HEK293 (cell line): ENCODE measurements at regions not wholly inside any gene's neighbourhood (a gene's known extent, or its start where the extent isn't known, plus 50 kb on each side); places are given as distances from the start of the nearest gene placed in this dataset.
A peak's percentile ranks its signal among the peaks of the same experiment; 100 is the strongest.

Source experiments
- CTCF ChIA-PET: fragments of 350-600 bp; formaldehyde crosslinking; extraction: SDS; loops from one replicate; lab custom pipeline; 2021; ENCODE audit warnings: antibody characterized with exemption; lab: Yijun Ruan, JAX
- POLR2A ChIA-PET: fragments of 300-600 bp; formaldehyde crosslinking; extraction: SDS; loops from one replicate; lab custom pipeline; 2020; ENCODE audit warnings: antibody characterized with exemption, inconsistent platforms; lab: Yijun Ruan, JAX
- H3K27ac ChIP-seq: fragments of 200-500 bp; sonication (Bioruptor generic); 2 replicates; pipeline ENCODE4 v1.5.1; 2014; ENCODE audit warnings: low read depth, low read length, control low read depth, inconsistent platforms; ENCODE audit errors: extremely low read depth
- H3K36me3 ChIP-seq, 2 experiments: fragments of 200-500 bp in 1 of 2; sonication (Bioruptor generic) in 1 of 2; 1 replicate in 1 of 2; 2 replicates in 1 of 2; pipeline ENCODE4 v1.5.1; 2014 to 2017; ENCODE audit warnings: inconsistent platforms in 2 of 2, low read length in 2 of 2; ENCODE audit not compliant: control insufficient read depth in 2 of 2, insufficient read depth in 1 of 2
- H3K4me1 ChIP-seq: fragments of 200-500 bp; sonication (Bioruptor generic); 2 replicates; pipeline ENCODE4 v1.5.1; 2014; ENCODE audit warnings: mild to moderate bottlenecking, low read length, inconsistent platforms; ENCODE audit not compliant: control insufficient read depth, insufficient read depth
- H3K4me3 ChIP-seq: 2 replicates; pipeline ENCODE4 v1.5.1; 2011; ENCODE audit warnings: low read depth, mild to moderate bottlenecking, control low read depth, low read length, moderate library complexity
- H3K9me3 ChIP-seq: fragments of 200-500 bp; sonication (Bioruptor generic); 2 replicates; pipeline ENCODE4 v1.5.1; 2014; ENCODE audit warnings: low read depth, low read length, inconsistent platforms; ENCODE audit not compliant: control insufficient read depth, insufficient read depth
- KLF10 ChIP-seq: fragments of 450-650 bp; IDR thresholded peaks from 2 replicates; pipeline ENCODE4 v1.5.1; 2018; ENCODE audit warnings: missing biosample characterization, mild to moderate bottlenecking, missing genetic modification characterization
- MZF1 ChIP-seq: fragments of 450-650 bp; formaldehyde crosslinking; IDR thresholded peaks from 2 replicates; pipeline ENCODE4 v1.5.1; 2017; ENCODE audit warnings: missing biosample characterization, missing genetic modification characterization, borderline replicate concordance
- SETDB1 ChIP-seq: IDR thresholded peaks from one replicate; pipeline ENCODE4 v1.6.1; 2017; ENCODE audit warnings: mild to moderate bottlenecking, low read length, moderate library complexity, mixed read lengths; ENCODE audit not compliant: insufficient read length
- SP7 ChIP-seq: fragments of 450-650 bp; formaldehyde crosslinking; IDR thresholded peaks from 2 replicates; pipeline ENCODE4 v1.5.1; 2016; ENCODE audit warnings: missing biosample characterization, missing genetic modification characterization
- TRIM28 ChIP-seq: IDR thresholded peaks from 2 replicates; pipeline ENCODE4 v1.6.1; 2011; ENCODE audit warnings: low read length, control low read depth, borderline replicate concordance
- ZEB2 ChIP-seq: fragments of 450-650 bp; formaldehyde crosslinking; IDR thresholded peaks from 2 replicates; pipeline ENCODE4 v1.5.1; 2016; ENCODE audit warnings: missing biosample characterization, missing genetic modification characterization
- ZFP41 ChIP-seq: fragments of 450-650 bp; formaldehyde crosslinking; IDR thresholded peaks from 2 replicates; pipeline ENCODE4 v1.5.1; 2016; ENCODE audit warnings: missing biosample characterization, missing genetic modification characterization, borderline replicate concordance
- ZNF146 ChIP-seq: fragments of 450-650 bp; formaldehyde crosslinking; IDR thresholded peaks from 2 replicates; pipeline ENCODE4 v1.5.1; 2016; ENCODE audit warnings: missing biosample characterization, missing genetic modification characterization
- ZNF2 ChIP-seq: fragments of 450-650 bp; formaldehyde crosslinking; IDR thresholded peaks from 2 replicates; pipeline ENCODE4 v1.5.1; 2016; ENCODE audit warnings: missing biosample characterization, missing genetic modification characterization
- ZNF211 ChIP-seq: fragments of 450-650 bp; formaldehyde crosslinking; IDR thresholded peaks from 2 replicates; pipeline ENCODE4 v1.5.1; 2016; ENCODE audit warnings: low read depth, missing biosample characterization, missing genetic modification characterization
- ZNF324 ChIP-seq: fragments of 450-650 bp; formaldehyde crosslinking; IDR thresholded peaks from 2 replicates; pipeline ENCODE4 v1.5.1; 2016; ENCODE audit warnings: missing biosample characterization, missing genetic modification characterization
- ZNF37A ChIP-seq: fragments of 450-650 bp; IDR thresholded peaks from 2 replicates; pipeline ENCODE4 v1.5.1; 2018; ENCODE audit warnings: missing biosample characterization, missing genetic modification characterization
- ZNF426 ChIP-seq: fragments of 450-650 bp; formaldehyde crosslinking; IDR thresholded peaks from 2 replicates; pipeline ENCODE4 v1.5.1; 2017; ENCODE audit warnings: missing biosample characterization, missing genetic modification characterization, mild to moderate bottlenecking, inconsistent platforms, moderate library complexity
- ZNF544 ChIP-seq: fragments of 450-650 bp; formaldehyde crosslinking; IDR thresholded peaks from 2 replicates; pipeline ENCODE4 v1.5.0; 2017; ENCODE audit warnings: missing biosample characterization, missing genetic modification characterization
- ZNF626 ChIP-seq: fragments of 450-650 bp; sonication (Bioruptor Pico); formaldehyde crosslinking; IDR thresholded peaks from 2 replicates; pipeline ENCODE4 v1.5.1; 2018; ENCODE audit warnings: missing biosample characterization, missing genetic modification characterization, inconsistent platforms
- ZNF664 ChIP-seq: fragments of 450-650 bp; formaldehyde crosslinking; IDR thresholded peaks from 2 replicates; pipeline ENCODE4 v1.5.1; 2016; ENCODE audit warnings: missing biosample characterization, missing genetic modification characterization
- TF ChIP-seq, protein P1 (sequence below): fragments of 450-650 bp; formaldehyde crosslinking; IDR thresholded peaks from 2 replicates; pipeline ENCODE4 v1.5.1; 2016; ENCODE audit warnings: missing biosample characterization, missing genetic modification characterization
- TF ChIP-seq, protein P2 (sequence below): fragments of 450-650 bp; formaldehyde crosslinking; IDR thresholded peaks from 2 replicates; pipeline ENCODE4 v1.5.1; 2016; ENCODE audit warnings: missing biosample characterization, missing genetic modification characterization
- TF ChIP-seq, protein P3 (sequence below): fragments of 450-650 bp; formaldehyde crosslinking; IDR thresholded peaks from 2 replicates; pipeline ENCODE4 v1.5.1; 2016; ENCODE audit warnings: missing biosample characterization, missing genetic modification characterization, low read depth
- TF ChIP-seq, protein P4 (sequence below): fragments of 450-650 bp; formaldehyde crosslinking; IDR thresholded peaks from 2 replicates; pipeline ENCODE4 v1.5.1; 2016; ENCODE audit warnings: missing biosample characterization, missing genetic modification characterization
- TF ChIP-seq, protein P5 (sequence below): fragments of 450-650 bp; formaldehyde crosslinking; IDR thresholded peaks from 2 replicates; pipeline ENCODE4 v1.5.1; 2017; ENCODE audit warnings: missing biosample characterization, missing genetic modification characterization

DNA sequence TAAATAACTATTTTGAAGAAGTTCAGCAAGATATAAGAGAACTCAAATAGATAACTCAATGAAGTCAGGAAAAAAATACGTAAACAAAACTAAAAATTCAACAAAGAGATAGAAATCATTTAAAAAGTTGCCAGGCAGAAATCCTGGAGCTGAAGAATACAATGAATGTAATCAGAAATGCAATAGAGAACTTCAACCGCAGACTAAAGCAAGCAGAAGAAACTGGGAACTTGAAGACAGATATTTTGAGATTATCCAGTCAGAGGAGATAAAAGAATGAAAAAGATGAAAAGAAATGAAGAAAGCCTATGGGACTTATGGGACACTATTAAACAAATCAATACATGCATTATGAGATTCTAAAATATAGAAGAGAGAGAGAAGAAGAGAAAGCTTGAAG, 129.1 kb upstream of the LPAR1 start:
- POLR2A ChIA-PET, result no interaction called here
- Histone ChIP-seq H3K4me3 (no peak overlapping the region), H3K36me3 (no peaks in the 10 kb centered on the region), H3K27ac (no peak overlapping the region), H3K9me3 (no peaks in the 10 kb centered on the region), H3K4me1 (no peaks in the 10 kb centered on the region)
- CTCF ChIA-PET, result no interaction called here
- TF ChIP-seq ZNF37A (tag by site-specific recombination), result no peak
- TF ChIP-seq SETDB1, result peak; percentile 23

DNA sequence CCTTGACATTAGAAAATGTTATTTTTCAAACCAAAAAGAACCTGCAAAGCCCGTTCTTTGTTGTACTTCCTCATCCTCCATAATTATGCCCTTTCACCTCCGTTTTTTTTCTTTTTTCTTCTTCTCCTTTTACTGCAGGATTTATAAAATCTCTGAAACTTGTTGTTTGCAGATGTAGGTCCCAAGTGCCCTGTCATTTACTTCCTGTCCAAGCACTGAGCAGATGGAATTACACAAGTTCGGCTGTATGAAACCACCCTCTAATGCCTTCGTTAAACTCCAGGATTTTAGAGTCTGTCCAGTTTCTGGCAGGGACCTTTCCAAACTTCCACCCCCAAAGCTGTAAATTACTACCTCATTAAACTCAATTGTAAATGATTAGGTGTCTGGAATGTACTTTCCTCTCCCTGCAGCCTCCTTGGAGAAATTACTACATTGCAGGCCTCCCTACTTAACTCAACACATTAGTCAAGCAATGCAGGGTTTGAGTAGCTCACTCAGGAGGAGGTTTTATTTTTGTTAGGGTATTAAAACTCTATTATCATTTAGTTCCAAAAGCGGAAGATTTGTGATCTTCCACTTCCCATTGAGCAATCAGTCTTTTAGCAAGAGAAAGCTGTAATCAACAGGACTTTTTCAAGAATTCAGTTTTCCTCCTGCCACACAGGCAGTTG, 125.6 kb upstream of the LPAR1 start:
- CTCF ChIA-PET, result no interaction called here
- no peak overlapping the region for H3K27ac ChIP-seq
- H3K4me3 ChIP-seq, result no peak overlapping the region
- no peaks in the 10 kb centered on the region for H3K9me3 ChIP-seq
- TF ChIP-seq SP7 (tag by site-specific recombination), result 0 out of 2 replicates have a peak, but pooled peaks have one; percentile 32
- no peak for TF ChIP-seq ZNF626 (tag by site-specific recombination)
- POLR2A ChIA-PET, result no interaction called here
- no peaks in the 10 kb centered on the region for H3K4me1 ChIP-seq
- no peaks in the 10 kb centered on the region for H3K36me3 ChIP-seq

DNA sequence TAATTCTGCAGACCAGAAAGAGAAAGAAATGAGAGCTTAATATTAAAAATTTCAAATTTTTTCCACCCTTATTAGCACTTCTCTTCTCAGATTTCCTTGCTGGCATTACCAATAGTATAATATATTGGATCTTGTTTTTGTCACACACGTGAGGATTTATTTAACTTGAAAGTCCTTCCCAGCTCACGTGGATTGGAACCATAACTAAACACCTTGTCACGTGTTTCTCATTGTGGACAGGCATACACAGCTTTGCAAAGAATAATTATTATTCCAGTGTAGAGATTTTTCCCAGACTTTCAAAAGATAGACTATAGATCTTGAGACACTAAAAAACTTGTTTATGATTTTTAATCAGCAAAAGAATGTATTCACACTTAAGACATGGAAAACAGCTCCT, 123.8 kb upstream of the LPAR1 start:
- H3K4me1 ChIP-seq, result no peaks in the 10 kb centered on the region
- CTCF ChIA-PET, result interaction anchor here (0.8 to 1.3 kb wide), 2 partner anchors 13 to 522 kb away, joined by 3 to 6 read pairs; no protein-coding TSS in a partner anchor
- no peak overlapping the region for H3K4me3 ChIP-seq
- TF ChIP-seq ZNF2 (tag by site-specific recombination) (no peak), ZNF664 (tag by site-specific recombination) (no peak), ZFP41 (tag by site-specific recombination) (no peak), ZEB2 (tag by site-specific recombination) (no peak), ZNF324 (tag by site-specific recombination) (no peak), TRIM28 (no peak), MZF1 (no peak), ZNF146 (tag by site-specific recombination) (no peak), ZNF426 (no peak)
- TF ChIP-seq, protein P1, sequence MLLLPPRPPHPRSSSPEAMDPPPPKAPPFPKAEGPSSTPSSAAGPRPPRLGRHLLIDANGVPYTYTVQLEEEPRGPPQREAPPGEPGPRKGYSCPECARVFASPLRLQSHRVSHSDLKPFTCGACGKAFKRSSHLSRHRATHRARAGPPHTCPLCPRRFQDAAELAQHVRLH (tag by site-specific recombination), result no peak
- TF ChIP-seq, protein P2, sequence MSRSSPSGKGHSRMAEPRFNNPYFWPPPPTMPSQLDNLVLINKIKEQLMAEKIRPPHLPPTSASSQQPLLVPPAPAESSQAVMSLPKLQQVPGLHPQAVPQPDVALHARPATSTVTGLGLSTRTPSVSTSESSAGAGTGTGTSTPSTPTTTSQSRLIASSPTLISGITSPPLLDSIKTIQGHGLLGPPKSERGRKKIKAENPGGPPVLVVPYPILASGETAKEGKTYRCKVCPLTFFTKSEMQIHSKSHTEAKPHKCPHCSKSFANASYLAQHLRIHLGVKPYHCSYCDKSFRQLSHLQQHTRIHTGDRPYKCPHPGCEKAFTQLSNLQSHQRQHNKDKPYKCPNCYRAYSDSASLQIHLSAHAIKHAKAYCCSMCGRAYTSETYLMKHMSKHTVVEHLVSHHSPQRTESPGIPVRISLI (tag by site-specific recombination), result no peak
- TF ChIP-seq, protein P3, sequence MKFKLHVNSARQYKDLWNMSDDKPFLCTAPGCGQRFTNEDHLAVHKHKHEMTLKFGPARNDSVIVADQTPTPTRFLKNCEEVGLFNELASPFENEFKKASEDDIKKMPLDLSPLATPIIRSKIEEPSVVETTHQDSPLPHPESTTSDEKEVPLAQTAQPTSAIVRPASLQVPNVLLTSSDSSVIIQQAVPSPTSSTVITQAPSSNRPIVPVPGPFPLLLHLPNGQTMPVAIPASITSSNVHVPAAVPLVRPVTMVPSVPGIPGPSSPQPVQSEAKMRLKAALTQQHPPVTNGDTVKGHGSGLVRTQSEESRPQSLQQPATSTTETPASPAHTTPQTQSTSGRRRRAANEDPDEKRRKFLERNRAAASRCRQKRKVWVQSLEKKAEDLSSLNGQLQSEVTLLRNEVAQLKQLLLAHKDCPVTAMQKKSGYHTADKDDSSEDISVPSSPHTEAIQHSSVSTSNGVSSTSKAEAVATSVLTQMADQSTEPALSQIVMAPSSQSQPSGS (tag by site-specific recombination), result no peak
- H3K36me3 ChIP-seq, result no peaks in the 10 kb centered on the region
- H3K9me3 ChIP-seq, result no peaks in the 10 kb centered on the region
- POLR2A ChIA-PET, result no interaction called here
- H3K27ac ChIP-seq, result no peak overlapping the region

DNA sequence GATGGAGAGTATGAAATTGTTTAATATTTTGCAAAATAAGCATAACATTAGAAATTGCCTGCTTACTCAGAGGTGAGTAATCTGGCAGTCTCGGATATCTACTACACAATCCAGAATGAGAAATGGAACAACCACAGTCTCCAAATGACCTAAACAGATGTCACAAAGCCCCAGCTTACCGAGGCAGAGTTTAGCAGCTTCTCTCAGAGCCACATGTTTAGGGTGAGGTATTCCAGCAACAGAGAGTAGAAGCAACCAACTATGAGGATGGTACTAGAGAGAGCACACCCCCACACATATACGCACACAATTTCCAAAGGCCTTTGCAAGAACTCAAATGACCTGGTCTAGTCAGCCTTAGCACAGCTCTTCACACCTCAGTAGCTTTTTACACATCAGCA, 122.7 kb upstream of the LPAR1 start:
- ChIA-PET CTCF (interaction anchor here (0.7 kb wide), 1 partner anchor 12 kb away, joined by 3 read pairs; no protein-coding TSS in a partner anchor), POLR2A (no interaction called here)
- H3K4me3 ChIP-seq, result no peak overlapping the region
- H3K36me3 ChIP-seq, result no peaks in the 10 kb centered on the region
- H3K4me1 ChIP-seq, result no peaks in the 10 kb centered on the region
- no peaks in the 10 kb centered on the region for H3K9me3 ChIP-seq
- H3K27ac ChIP-seq, result no peak overlapping the region
- TF ChIP-seq, protein P4, sequence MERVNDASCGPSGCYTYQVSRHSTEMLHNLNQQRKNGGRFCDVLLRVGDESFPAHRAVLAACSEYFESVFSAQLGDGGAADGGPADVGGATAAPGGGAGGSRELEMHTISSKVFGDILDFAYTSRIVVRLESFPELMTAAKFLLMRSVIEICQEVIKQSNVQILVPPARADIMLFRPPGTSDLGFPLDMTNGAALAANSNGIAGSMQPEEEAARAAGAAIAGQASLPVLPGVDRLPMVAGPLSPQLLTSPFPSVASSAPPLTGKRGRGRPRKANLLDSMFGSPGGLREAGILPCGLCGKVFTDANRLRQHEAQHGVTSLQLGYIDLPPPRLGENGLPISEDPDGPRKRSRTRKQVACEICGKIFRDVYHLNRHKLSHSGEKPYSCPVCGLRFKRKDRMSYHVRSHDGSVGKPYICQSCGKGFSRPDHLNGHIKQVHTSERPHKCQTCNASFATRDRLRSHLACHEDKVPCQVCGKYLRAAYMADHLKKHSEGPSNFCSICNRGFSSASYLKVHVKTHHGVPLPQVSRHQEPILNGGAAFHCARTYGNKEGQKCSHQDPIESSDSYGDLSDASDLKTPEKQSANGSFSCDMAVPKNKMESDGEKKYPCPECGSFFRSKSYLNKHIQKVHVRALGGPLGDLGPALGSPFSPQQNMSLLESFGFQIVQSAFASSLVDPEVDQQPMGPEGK (tag by site-specific recombination), result no peak
- TF ChIP-seq ZNF544, result no peak
- TF ChIP-seq KLF10 (tag by site-specific recombination), result no peak
- TF ChIP-seq, protein P5, sequence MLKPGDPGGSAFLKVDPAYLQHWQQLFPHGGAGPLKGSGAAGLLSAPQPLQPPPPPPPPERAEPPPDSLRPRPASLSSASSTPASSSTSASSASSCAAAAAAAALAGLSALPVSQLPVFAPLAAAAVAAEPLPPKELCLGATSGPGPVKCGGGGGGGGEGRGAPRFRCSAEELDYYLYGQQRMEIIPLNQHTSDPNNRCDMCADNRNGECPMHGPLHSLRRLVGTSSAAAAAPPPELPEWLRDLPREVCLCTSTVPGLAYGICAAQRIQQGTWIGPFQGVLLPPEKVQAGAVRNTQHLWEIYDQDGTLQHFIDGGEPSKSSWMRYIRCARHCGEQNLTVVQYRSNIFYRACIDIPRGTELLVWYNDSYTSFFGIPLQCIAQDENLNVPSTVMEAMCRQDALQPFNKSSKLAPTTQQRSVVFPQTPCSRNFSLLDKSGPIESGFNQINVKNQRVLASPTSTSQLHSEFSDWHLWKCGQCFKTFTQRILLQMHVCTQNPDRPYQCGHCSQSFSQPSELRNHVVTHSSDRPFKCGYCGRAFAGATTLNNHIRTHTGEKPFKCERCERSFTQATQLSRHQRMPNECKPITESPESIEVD, result no peak
- no peak for TF ChIP-seq ZNF211 (tag by site-specific recombination)
- no peak for TF ChIP-seq SP7 (tag by site-specific recombination)
